ENCODE measurements at regions not wholly inside any gene's neighbourhood (a gene's known extent, or its start where the extent isn't known, plus 50 kb on each side); places are given as distances from the start of the nearest gene placed in this dataset.

GRCh38 chr5:18944771-18945170 lies 1043.2 kb downstream of the CDH18 start:
- TF ChIP-seq, protein P1, sequence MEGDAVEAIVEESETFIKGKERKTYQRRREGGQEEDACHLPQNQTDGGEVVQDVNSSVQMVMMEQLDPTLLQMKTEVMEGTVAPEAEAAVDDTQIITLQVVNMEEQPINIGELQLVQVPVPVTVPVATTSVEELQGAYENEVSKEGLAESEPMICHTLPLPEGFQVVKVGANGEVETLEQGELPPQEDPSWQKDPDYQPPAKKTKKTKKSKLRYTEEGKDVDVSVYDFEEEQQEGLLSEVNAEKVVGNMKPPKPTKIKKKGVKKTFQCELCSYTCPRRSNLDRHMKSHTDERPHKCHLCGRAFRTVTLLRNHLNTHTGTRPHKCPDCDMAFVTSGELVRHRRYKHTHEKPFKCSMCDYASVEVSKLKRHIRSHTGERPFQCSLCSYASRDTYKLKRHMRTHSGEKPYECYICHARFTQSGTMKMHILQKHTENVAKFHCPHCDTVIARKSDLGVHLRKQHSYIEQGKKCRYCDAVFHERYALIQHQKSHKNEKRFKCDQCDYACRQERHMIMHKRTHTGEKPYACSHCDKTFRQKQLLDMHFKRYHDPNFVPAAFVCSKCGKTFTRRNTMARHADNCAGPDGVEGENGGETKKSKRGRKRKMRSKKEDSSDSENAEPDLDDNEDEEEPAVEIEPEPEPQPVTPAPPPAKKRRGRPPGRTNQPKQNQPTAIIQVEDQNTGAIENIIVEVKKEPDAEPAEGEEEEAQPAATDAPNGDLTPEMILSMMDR (IDR thresholded peaks at IDR 0.05): no peak
- TF ChIP-seq POLR2AphosphoS5 (IDR thresholded peaks at IDR 0.05; ENCODE audit: low read depth, low read length) (no peak), REST (IDR thresholded peaks at IDR 0.05; ENCODE audit: insufficient read depth in 1 of 2, low read depth in 2 of 2, low read length in 1 of 2) (no peak), SIN3A (IDR thresholded peaks at IDR 0.05; ENCODE audit: borderline replicate concordance, insufficient read depth, low read depth, low read length) (no peak)
